ENCODE measurements at regions not wholly inside any gene's neighbourhood (a gene's known extent, or its start where the extent isn't known, plus 50 kb on each side); places are given as distances from the start of the nearest gene placed in this dataset.

DNA sequence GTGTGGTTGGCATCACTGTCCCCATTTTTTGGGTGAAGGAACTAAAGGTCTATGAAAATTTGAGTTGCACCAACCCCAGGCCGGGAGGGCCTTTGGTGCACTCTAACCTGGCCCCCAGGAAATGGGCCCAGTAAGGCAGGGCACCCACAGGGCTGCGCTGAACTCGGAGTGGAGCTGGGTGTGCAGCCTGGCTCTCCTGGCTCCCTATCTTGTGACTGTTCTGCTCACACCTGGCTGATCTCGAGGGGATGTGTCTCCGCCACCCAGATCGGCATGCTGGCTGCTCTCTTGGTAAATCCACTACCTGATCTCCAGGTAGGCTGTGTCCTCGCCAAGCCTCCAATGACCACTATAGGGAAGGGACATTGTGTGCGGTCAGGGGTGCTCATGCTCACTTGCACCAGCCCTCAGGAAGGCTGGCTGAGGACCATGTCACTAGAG, 259.8 kb downstream of the NSG2 start:
- no peaks in the 10 kb centered on the region for H3K36me3 ChIP-seq (replicated peaks in 1 of 2; ENCODE audit: control insufficient read depth in 1 of 2, insufficient read depth in 2 of 2, low read length in 2 of 2)
- no peak for DNase-seq
- no peaks in the 10 kb centered on the region for H3K79me2 ChIP-seq (ENCODE audit: insufficient read depth, low read length)
- H3K9ac ChIP-seq (ENCODE audit: insufficient read depth, low read length, poor library complexity, severe bottlenecking) = no peak overlapping the region
- TF ChIP-seq CTCF (IDR thresholded peaks at IDR 0.05) = no peak
- 72% methylated on average over 4 of the region's 8 CpGs for WGBS (ENCODE audit: insufficient coverage)
- H2AFZ ChIP-seq (ENCODE audit: insufficient read depth, low read depth, low read length, poor library complexity, severe bottlenecking) = no peak overlapping the region
- no peak overlapping the region for H3K27ac Mint-ChIP-seq
- H3K9me3 ChIP-seq (replicated peaks in 1 of 2; ENCODE audit: control insufficient read depth in 1 of 2, insufficient read depth in 1 of 2, low read length in 2 of 2) = no peaks in the 10 kb centered on the region
- H3K4me2 ChIP-seq (replicated peaks; ENCODE audit: extremely low read depth, low read length, poor library complexity, severe bottlenecking) = no peak overlapping the region
- no peaks in the 10 kb centered on the region for H3K27me3 ChIP-seq (ENCODE audit: control insufficient read depth in 2 of 2, insufficient read depth in 2 of 2, low read length in 2 of 2)
- H3K27ac ChIP-seq (ENCODE audit: low read depth in 1 of 2, low read length in 2 of 2) = no peak overlapping the region
- H3K4me1 Mint-ChIP-seq = no peaks in the 10 kb centered on the region
- peaks cover 13 to 19% (median 13%) of the 10 kb centered on the region in 3 donors for H3K27me3 Mint-ChIP-seq (ENCODE audit: low read depth in 3 of 3)
- intact Hi-C loops (cut with micrococcal nuclease) = no loop called here
- H4K20me1 ChIP-seq (ENCODE audit: insufficient read depth, low read length) = no peaks in the 10 kb centered on the region
- H3K4me3 ChIP-seq (replicated peaks in 1 of 3; ENCODE audit: low read depth in 2 of 3, low read length in 3 of 3) = no peak overlapping the region
- H3K4me3 Mint-ChIP-seq = no peak overlapping the region
- no peaks in the 10 kb centered on the region for H3K9me3 Mint-ChIP-seq
- no peaks in the 10 kb centered on the region for H3K4me1 ChIP-seq (ENCODE audit: control insufficient read depth in 1 of 2, insufficient read depth in 2 of 2, low read length in 2 of 2)
- H3K36me3 Mint-ChIP-seq = no peaks in the 10 kb centered on the region

DNA sequence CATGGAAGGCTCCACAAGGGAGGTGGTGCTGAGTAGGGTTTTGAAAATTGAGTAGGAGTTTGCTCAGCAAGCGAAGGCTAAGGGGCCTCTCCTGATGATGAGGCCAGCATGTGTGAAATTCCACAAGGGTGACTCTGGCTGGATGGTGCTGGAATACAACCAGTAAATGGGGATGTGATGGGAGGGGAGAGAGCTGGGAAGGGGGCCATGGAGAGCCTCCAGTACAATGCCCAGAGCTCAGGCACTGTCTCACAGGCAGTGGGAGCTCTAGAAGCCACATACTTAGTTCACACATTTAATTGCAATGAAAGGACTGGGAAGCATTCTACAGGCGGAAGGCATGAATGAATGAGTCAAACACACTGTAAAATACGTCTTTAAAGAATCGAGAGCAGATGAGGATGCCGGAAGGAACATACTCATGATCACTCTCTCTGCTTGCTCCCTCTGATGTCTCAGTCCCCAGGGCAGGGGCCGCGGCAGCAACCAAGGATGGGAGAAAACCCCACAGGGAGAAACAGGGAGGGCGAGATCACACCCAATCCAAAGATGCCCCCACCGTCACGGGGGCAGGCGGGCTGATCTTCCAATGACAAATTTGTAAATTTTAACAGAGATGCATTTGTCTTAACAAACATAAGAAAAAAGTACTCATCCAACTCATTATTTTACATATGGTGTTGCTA, 261.0 kb downstream of the NSG2 start:
- H4K20me1 ChIP-seq (ENCODE audit: insufficient read depth, low read length) = no peaks in the 10 kb centered on the region
- intact Hi-C loops (cut with micrococcal nuclease) = no loop called here
- H3K9me3 ChIP-seq (replicated peaks in 1 of 2; ENCODE audit: control insufficient read depth in 1 of 2, insufficient read depth in 1 of 2, low read length in 2 of 2) = no peaks in the 10 kb centered on the region
- peaks cover 0 to 11% of the 10 kb centered on the region in 2 donors for H3K27me3 ChIP-seq (ENCODE audit: control insufficient read depth in 2 of 2, insufficient read depth in 2 of 2, low read length in 2 of 2)
- no peak overlapping the region for H3K4me3 Mint-ChIP-seq
- no peaks in the 10 kb centered on the region for H3K36me3 ChIP-seq (replicated peaks in 1 of 2; ENCODE audit: control insufficient read depth in 1 of 2, insufficient read depth in 2 of 2, low read length in 2 of 2)
- H3K9ac ChIP-seq (ENCODE audit: insufficient read depth, low read length, poor library complexity, severe bottlenecking) = no peak overlapping the region
- H3K4me2 ChIP-seq (replicated peaks; ENCODE audit: extremely low read depth, low read length, poor library complexity, severe bottlenecking) = no peak overlapping the region
- H3K27ac ChIP-seq (ENCODE audit: low read depth in 1 of 2, low read length in 2 of 2) = no peak overlapping the region
- 95% methylated on average over 5 of the region's 11 CpGs for WGBS (ENCODE audit: insufficient coverage)
- no peak for DNase-seq
- no peak overlapping the region for H3K4me3 ChIP-seq (replicated peaks in 1 of 3; ENCODE audit: low read depth in 2 of 3, low read length in 3 of 3)
- no peaks in the 10 kb centered on the region for H3K4me1 ChIP-seq (ENCODE audit: control insufficient read depth in 1 of 2, insufficient read depth in 2 of 2, low read length in 2 of 2)
- no peaks in the 10 kb centered on the region for H3K36me3 Mint-ChIP-seq
- no peak overlapping the region for H3K27ac Mint-ChIP-seq
- TF ChIP-seq CTCF (IDR thresholded peaks at IDR 0.05) = no peak
- peaks cover 18 to 25% (median 22%) of the 10 kb centered on the region in 3 donors for H3K27me3 Mint-ChIP-seq (ENCODE audit: low read depth in 3 of 3)
- no peak overlapping the region for H2AFZ ChIP-seq (ENCODE audit: insufficient read depth, low read depth, low read length, poor library complexity, severe bottlenecking)
- no peaks in the 10 kb centered on the region for H3K79me2 ChIP-seq (ENCODE audit: insufficient read depth, low read length)
- H3K9me3 Mint-ChIP-seq = peaks cover 0 to 4% (median 0%) of the 10 kb centered on the region in 7 donors
- H3K4me1 Mint-ChIP-seq = no peaks in the 10 kb centered on the region

Measured in CD14-positive monocyte (primary cell).